Stimulated activated CD4-positive, alpha-beta T cell treated with anti-CD3 and anti-CD28 coated beads, Interleukin-2, amount 100 ng/mL, for 24 hours (primary cell): ENCODE measurements at regions not wholly inside any gene's neighbourhood (a gene's known extent, or its start where the extent isn't known, plus 50 kb on each side); places are given as distances from the start of the nearest gene placed in this dataset.

ENCODE experiments used
- DNase-seq, 2 donors: peaks; one replicate each; pipeline ENCODE4 v3.0.0-alpha.2; 2020

GRCh38 chr3:140816372-140817195 lies 125.1 kb upstream of the SLC25A36 start:
- DNase-seq: no peak

DNA sequence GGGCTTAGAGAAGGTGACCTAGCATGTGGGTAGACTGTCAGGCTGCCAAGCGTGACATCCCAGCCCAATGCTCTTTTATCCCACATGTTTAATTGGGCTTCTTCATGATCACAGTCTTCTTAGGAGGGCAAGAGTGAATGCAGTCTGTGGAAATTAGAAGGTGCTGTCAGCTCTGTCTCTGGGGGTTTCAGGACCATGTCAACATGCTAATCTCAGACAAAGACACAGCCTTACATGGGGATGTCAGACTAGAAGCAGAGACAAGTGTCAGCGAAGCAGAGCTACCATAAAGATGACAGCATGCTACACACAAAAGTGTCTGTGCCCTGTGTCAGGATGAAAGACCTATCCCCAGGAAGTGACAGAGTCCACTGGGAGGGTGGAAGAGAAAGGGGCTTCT lies 120.1 kb upstream of the SLC25A36 start:
- no peak for DNase-seq

- DNase-seq: no peak
These were observed 119.1 kb upstream of the SLC25A36 start for GRCh38 chr3:140822401-140823047.

DNA sequence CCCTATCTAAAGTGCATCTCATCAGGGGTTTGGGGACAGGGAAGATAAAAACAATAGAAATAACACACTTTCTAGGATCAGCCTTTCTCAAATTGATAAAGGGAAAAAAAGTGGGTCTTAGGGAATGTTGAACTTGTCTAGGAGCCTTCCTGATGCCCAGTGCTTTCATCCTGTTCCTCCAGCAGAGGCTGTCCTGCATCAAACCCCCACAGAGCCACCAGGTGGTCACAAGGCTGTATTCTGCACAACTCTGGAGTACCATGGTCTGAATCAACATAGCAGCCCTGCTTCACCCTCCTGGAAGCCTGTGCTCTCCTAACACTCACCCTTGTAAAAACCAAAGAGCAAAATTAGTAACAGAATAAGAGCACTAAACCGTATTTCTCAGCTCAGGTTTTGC lies 118.5 kb upstream of the SLC25A36 start:
- DNase-seq: no peak

DNA sequence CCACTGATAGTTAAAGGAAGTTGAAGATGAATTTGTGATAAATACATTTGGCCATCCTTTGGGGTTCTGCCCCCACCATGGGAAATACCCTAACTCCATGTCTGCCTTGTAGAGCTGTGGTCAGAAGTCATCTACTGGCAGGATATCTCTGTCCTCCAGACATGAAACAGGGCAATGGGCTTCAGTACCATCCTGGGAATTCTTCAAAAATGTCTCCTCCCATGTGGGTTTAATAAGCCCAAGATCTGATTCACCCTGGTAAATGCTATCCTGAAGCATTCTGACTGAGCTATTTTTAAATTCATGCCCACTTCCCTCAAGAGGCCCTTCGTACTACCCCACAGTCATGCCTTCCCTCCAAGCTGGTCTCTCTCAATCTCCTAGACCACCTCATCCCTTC lies 113.7 kb upstream of the SLC25A36 start:
- DNase-seq: no peak

GRCh38 chr3:140828585-140828984 lies 113.1 kb upstream of the SLC25A36 start:
- DNase-seq: no peak

DNA sequence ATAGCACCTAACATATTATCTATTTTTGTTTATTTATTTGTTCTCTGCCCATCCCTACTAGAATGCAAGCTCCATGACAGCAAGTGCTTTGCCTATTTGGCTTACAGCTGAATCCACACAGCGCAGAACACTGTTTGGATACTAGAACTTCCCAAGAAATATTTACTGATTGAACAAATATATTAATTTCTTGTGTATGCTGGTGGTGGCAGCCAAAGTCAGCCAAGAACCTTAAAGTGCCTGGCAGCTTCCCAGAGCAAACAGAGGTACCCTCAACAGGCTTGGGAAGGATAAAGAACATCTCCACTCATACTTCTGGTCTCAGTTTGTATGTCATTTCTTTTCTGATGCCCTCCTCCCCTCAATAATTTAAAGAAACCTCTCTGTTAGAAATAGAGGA lies 111.8 kb upstream of the SLC25A36 start:
- DNase-seq: no peak

- DNase-seq: no peak
These were observed 111.2 kb upstream of the SLC25A36 start for GRCh38 chr3:140830391-140830790.

DNA sequence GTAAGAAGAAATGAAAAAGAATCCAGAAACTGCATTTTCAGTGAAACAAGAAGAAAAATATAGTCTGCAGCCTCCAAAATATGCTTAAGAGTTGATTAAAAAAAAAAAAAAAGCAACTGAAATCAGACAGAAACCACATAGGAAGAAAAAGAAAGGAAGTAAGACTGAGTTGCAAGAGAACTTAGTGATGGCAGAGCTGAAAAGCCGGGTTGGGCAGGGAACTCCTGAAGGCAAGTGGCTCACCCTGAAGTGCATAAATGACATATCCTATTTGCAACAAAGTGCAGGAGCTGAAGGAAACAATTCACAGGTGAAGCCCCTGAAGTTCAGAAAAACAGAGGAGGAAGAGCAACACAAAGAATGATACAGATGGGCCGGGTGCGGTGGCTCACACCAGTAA lies 108.8 kb upstream of the SLC25A36 start:
- no peak for DNase-seq

- DNase-seq: no peak
These were observed 107.2 kb upstream of the SLC25A36 start for GRCh38 chr3:140834266-140835037.

DNA sequence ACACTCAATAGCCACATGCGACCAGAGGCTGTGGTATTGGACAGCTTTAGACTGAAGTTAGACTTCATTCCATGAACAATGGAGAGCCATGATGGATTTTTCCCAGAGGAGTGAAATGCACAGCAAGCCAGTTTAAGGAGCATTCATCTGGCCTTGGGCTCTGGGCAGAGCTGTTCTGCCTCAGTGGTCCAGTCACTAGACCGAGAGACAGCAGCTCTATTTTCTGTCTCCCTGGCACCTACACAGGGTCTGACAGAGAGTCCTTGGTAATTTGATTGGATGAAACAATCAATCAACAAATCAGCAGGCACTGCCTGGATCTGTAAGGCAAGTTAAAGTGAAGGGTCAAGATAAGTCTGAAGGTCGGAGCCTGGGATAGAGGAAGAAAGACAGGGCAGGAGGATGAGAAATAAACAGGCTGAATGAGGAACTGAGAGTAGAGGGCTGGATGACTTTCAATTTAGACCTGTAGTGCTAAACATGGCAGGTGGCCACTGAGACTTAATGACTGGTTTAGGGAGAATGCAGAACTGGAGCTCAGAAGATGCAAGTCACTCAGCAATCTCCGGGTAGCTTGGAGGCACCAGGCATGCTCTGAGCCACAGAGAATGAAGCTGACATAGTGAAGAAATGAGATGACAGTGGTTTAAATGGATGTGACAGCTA lies 98.5 kb upstream of the SLC25A36 start:
- no peak for DNase-seq

GRCh38 chr3:140843656-140844055 lies 98.0 kb upstream of the SLC25A36 start:
- no peak for DNase-seq

DNA sequence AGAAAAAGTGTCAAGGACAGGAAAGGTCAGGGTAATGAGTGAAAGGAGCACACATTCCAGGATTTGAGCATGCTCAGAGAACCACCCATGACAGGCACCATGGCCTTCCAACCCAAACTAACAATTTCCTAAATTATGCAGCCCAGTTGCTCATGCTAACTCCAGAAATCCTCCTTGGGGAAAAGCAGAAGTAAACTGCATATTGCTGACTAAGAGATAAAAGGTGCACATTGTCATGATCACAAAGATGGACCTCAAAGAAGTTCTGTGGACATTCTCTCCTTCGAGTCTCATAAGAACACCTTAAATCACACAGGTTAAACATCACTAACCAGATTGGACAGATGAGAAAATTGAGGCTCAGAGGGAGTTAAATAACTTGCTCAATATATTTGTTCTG lies 97.6 kb upstream of the SLC25A36 start:
- DNase-seq: no peak

DNA sequence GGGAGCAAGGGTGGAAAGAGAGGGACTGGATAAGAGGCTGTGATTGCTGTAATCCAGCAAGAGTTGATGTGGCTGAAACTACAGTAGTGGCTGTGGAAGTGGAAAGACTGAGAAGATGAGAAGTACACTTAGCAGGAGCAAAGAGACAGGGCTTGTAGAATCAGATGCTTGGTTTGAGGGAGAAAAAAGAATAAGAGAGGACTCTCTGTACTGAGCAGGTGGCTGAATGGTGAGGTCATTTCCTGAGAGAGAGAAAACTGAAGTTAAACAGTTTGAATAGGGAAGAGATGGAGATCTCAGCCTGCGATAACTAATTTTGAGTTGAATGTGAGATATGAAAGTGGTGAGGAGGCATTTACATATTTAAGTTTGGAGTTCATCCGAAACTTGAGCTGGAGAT lies 95.8 kb upstream of the SLC25A36 start:
- DNase-seq: no peak

- no peak for DNase-seq
These were observed 93.0 kb upstream of the SLC25A36 start for GRCh38 chr3:140848666-140849065.

- no peak for DNase-seq
These were observed 91.3 kb upstream of the SLC25A36 start for GRCh38 chr3:140850210-140850955.

GRCh38 chr3:140854961-140855360 lies 86.7 kb upstream of the SLC25A36 start:
- no peak for DNase-seq

GRCh38 chr3:140856905-140857304 lies 84.7 kb upstream of the SLC25A36 start:
- no peak for DNase-seq

GRCh38 chr3:140857993-140858392 lies 83.6 kb upstream of the SLC25A36 start:
- DNase-seq: no peak

GRCh38 chr3:140859592-140860336 lies 81.9 kb upstream of the SLC25A36 start:
- no peak for DNase-seq

DNA sequence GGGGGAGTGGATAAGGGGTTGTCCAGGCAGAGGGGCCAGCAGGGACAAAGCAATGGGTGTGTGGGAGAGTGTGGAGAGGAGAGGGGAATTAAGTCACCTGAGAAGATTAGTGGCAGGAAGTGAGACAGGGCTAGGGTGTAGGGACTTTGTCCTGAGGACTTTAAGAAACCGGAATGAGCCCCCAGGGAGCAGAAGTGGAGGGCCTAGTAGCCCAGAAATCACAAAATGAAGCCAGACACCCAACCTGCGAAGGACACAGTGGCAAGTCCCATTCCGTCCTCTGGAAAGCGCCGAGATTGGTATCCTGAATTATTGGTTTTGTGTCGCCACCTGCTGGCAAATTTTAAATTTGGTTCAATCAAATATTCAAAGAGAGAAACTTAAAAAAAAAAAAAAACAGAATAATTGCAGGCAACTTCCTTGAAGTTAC lies 78.0 kb upstream of the SLC25A36 start:
- DNase-seq: peak; percentile 26 to 43

- no peak for DNase-seq
These were observed 71.3 kb upstream of the SLC25A36 start for GRCh38 chr3:140870351-140870750.
